Duodenal mucosa (tissue), 2 donors: ENCODE measurements at regions not wholly inside any gene's neighbourhood (a gene's known extent, or its start where the extent isn't known, plus 50 kb on each side); places are given as distances from the start of the nearest gene placed in this dataset.

ENCODE experiments used
- H3K27ac ChIP-seq: one replicate; pipeline ENCODE4 v1.7.0; 2013; ENCODE audit warnings: low read depth, low read length
- H3K27me3 ChIP-seq, 2 donors: one replicate each; pipeline ENCODE4 v1.7.0; 2013; ENCODE audit warnings: low read length in 2 of 2, control low read depth in 1 of 2; ENCODE audit not compliant: insufficient read depth in 2 of 2, control insufficient read depth in 1 of 2
- H3K36me3 ChIP-seq, 2 donors: one replicate each; pipeline ENCODE4 v1.7.0; 2013; ENCODE audit warnings: low read length in 2 of 2, control low read depth in 1 of 2; ENCODE audit not compliant: insufficient read depth in 2 of 2, control insufficient read depth in 1 of 2
- H3K4me1 ChIP-seq, 2 donors: one replicate each; pipeline ENCODE4 v1.7.0; 2013; ENCODE audit warnings: low read length in 2 of 2, control low read depth in 1 of 2; ENCODE audit not compliant: insufficient read depth in 2 of 2, control insufficient read depth in 1 of 2
- H3K4me3 ChIP-seq, 2 donors: one replicate each; pipeline ENCODE4 v1.7.0; 2013; ENCODE audit warnings: low read length in 2 of 2, low read depth in 1 of 2
- H3K9ac ChIP-seq, 2 donors: one replicate each; pipeline ENCODE4 v1.7.0; 2013; ENCODE audit warnings: low read length in 2 of 2, low read depth in 1 of 2
- H3K9me3 ChIP-seq, 2 donors: one replicate each; pipeline ENCODE4 v1.7.0; 2013; ENCODE audit warnings: low read length in 2 of 2, control low read depth in 1 of 2; ENCODE audit not compliant: control insufficient read depth in 1 of 2

- Histone ChIP-seq H3K9me3 (peaks cover 3 to 6% of the 10 kb centered on the region in 2 donors), H3K36me3 (no peaks in the 10 kb centered on the region), H3K27me3 (no peaks in the 10 kb centered on the region), H3K9ac (no peak overlapping the region), H3K27ac (no peak overlapping the region), H3K4me1 (peaks cover 0 to under 1% of the 10 kb centered on the region in 2 donors), H3K4me3 (no peak overlapping the region)
Observed at GRCh38 chr9:108766626-108767161, 89.1 kb downstream of the ACTL7B start.

GRCh38 chr9:108765265-108765664 lies 90.5 kb downstream of the ACTL7B start:
- no peak overlapping the region for H3K27ac ChIP-seq
- H3K27me3 ChIP-seq, result no peaks in the 10 kb centered on the region
- no peak overlapping the region for H3K4me3 ChIP-seq
- H3K4me1 ChIP-seq, result peaks cover 0 to 4% of the 10 kb centered on the region in 2 donors
- H3K36me3 ChIP-seq, result no peaks in the 10 kb centered on the region
- H3K9ac ChIP-seq, result no peak overlapping the region
- H3K9me3 ChIP-seq, result peaks cover 2 to 5% of the 10 kb centered on the region in 2 donors

DNA sequence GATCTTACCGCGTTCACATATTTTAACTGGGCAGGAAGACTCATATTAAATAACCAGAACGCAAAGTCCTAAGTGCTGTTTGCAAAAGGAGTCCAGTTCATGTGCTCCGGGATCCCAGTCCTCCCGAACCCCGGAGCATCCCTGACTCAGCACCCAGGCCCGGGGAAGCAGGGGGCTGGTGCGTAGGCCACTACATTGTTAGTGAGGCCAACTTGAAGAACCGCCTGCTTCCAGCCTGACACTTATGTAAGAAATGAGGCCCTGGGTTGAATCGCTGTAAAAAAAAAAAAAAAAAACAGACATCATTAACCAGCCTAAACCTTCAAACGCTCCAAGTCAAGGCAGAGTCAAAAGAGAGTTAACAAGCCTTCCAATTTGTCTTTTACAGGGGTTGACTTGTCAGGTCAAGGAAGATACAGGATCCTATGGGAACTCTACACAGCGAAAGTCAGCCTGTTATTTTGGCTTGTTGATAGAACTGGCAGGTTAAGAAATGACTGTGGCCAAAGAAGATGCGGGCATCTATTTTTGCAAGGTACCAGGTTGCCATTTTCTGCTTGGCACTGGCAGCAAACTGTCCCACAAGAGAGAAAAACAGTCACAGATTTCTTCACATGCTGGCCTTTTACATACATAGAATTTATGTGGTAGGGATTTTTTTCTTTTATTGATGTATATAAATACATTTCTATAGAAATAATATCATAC lies 93.3 kb downstream of the ACTL7B start:
- Histone ChIP-seq H3K36me3 (no peaks in the 10 kb centered on the region), H3K4me1 (peaks cover 0 to 4% of the 10 kb centered on the region in 2 donors), H3K9ac (no peak overlapping the region), H3K4me3 (no peak overlapping the region), H3K9me3 (no peaks in the 10 kb centered on the region), H3K27ac (no peak overlapping the region), H3K27me3 (no peaks in the 10 kb centered on the region)

DNA sequence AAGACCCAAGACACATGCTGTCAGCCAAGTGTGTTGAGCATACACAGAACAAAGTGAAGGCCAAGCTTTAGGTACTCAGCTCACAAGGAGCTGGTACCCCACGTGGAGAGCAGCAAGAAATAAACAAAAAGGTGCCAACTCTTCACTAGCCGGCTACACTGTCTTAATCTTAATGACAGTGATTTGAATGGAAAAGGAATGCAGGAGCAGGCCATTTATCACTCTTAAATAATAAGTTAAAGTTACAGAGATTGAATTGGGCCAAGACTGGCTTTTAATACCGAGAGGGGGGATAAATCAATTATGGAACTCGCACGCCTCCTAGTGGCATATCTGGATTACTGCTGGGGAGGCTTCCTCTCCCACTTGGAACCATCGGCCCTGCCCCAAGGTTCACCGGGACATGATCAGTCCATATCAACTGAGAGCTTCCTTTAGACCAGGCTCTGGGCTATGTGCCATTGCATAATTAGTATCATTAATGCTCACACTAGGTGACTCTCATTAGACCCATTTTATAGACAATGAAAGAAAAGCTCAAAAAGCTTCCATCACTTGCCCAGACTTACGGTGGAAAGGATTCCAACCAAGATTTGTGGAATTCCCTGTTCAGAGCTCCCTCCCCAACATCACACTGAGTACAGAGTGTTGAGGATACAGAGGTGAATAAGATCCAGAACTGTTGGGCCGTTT lies 94.0 kb downstream of the ACTL7B start:
- H3K27ac ChIP-seq, result no peak overlapping the region

DNA sequence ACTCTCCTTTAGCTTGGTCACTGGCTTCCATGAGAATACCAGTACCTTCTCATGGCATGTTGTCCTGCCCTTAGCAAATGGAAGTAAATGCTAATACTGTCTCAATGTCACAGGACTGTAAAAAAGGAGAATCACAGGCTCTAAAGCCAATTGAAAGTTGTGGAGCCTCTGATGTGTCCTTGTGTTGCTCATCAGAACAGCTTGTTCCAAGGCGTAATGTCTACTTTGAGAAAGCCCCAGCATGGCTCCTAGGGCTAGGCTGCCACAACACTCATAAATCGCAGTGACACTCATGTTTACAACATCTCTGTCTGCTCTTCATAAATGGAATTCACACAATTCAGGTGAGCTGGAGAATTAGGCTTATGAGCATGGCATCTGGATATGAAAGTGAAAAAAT lies 94.9 kb downstream of the ACTL7B start:
- Histone ChIP-seq H3K9me3 (no peaks in the 10 kb centered on the region), H3K4me1 (peaks cover 0 to 4% of the 10 kb centered on the region in 2 donors), H3K9ac (no peak overlapping the region), H3K27ac (no peak overlapping the region), H3K27me3 (no peaks in the 10 kb centered on the region), H3K36me3 (no peaks in the 10 kb centered on the region), H3K4me3 (no peak overlapping the region)

More for the DNA sequence above, 94.0 kb downstream of the ACTL7B start:
- H3K4me1 ChIP-seq, result peaks cover 0 to 4% of the 10 kb centered on the region in 2 donors
- no peaks in the 10 kb centered on the region for H3K27me3 ChIP-seq
- no peaks in the 10 kb centered on the region for H3K36me3 ChIP-seq
- no peak overlapping the region for H3K4me3 ChIP-seq
- H3K9me3 ChIP-seq, result no peaks in the 10 kb centered on the region
- H3K9ac ChIP-seq, result no peak overlapping the region

DNA sequence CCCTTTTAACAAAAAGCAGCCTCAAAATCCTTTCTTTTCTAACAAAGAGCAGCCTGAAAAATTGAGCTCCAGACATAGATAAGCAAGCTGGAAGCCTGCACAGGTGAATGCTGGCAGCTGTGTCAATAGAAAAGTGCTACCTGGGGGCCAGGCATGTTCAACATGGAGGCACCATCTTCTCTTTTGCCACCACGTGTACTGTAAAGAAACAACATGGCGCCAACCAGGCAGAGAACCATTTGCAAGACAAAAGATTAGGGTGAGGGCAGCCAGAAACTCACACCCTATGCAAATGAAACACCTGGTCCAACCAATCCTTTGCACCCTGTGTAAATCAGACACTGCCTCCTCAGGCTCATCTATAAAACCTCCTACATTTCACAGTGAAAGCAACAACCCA lies 96.0 kb downstream of the ACTL7B start:
- no peaks in the 10 kb centered on the region for H3K9me3 ChIP-seq
- H3K9ac ChIP-seq, result no peak overlapping the region
- no peaks in the 10 kb centered on the region for H3K27me3 ChIP-seq
- no peak overlapping the region for H3K4me3 ChIP-seq
- H3K4me1 ChIP-seq, result peaks cover 0 to 4% of the 10 kb centered on the region in 2 donors
- no peaks in the 10 kb centered on the region for H3K36me3 ChIP-seq
- H3K27ac ChIP-seq, result no peak overlapping the region

GRCh38 chr9:108759399-108759798 lies 96.4 kb downstream of the ACTL7B start:
- H3K9me3 ChIP-seq, result no peaks in the 10 kb centered on the region
- peaks cover 0 to 4% of the 10 kb centered on the region in 2 donors for H3K4me1 ChIP-seq
- no peak overlapping the region for H3K27ac ChIP-seq
- no peak overlapping the region for H3K4me3 ChIP-seq
- no peaks in the 10 kb centered on the region for H3K27me3 ChIP-seq
- H3K9ac ChIP-seq, result no peak overlapping the region
- no peaks in the 10 kb centered on the region for H3K36me3 ChIP-seq

DNA sequence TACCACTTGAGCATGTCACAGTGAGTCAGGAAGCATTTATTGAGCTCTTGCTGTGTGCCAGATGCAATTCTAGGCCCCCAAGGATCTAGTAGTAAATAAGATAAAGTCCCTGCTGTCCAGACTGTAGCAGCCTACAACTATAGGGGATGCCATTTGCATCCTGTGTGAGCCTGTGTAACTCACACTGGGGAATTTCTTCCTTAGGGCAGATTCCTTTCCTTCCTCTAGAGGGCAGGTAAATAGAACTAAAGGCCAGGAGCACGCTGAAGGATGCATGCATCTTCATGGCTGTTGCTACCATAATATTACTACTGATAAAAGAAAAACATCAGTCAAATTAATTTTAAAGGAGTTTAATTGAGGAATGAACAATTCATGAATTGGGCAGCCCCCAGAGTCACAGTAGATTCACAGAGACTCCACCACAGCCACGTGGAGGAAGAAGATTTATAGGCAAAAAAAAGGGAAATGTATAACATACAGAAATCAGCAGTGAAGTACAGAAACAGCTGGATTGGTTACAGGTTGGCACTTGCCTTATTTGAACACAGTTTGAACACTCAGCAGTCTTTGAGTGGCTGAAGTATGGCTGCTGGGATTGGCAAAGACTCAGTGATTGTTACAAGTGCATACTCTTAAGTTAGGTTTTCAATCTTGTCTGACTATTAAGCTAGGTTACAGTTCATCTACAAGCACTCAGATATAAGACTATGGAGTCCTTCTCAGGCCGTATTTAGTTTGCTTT lies 98.9 kb downstream of the ACTL7B start:
- Histone ChIP-seq H3K27ac (no peak overlapping the region), H3K27me3 (no peaks in the 10 kb centered on the region), H3K4me1 (peaks cover 0 to 4% of the 10 kb centered on the region in 2 donors), H3K4me3 (no peak overlapping the region), H3K9me3 (no peaks in the 10 kb centered on the region), H3K36me3 (no peaks in the 10 kb centered on the region), H3K9ac (no peak overlapping the region)

GRCh38 chr9:108755979-108756378 lies 99.8 kb downstream of the ACTL7B start:
- no peak overlapping the region for H3K9ac ChIP-seq
- H3K36me3 ChIP-seq, result no peaks in the 10 kb centered on the region
- H3K4me1 ChIP-seq, result no peaks in the 10 kb centered on the region
- no peaks in the 10 kb centered on the region for H3K9me3 ChIP-seq
- H3K4me3 ChIP-seq, result no peak overlapping the region
- no peaks in the 10 kb centered on the region for H3K27me3 ChIP-seq
- no peak overlapping the region for H3K27ac ChIP-seq

DNA sequence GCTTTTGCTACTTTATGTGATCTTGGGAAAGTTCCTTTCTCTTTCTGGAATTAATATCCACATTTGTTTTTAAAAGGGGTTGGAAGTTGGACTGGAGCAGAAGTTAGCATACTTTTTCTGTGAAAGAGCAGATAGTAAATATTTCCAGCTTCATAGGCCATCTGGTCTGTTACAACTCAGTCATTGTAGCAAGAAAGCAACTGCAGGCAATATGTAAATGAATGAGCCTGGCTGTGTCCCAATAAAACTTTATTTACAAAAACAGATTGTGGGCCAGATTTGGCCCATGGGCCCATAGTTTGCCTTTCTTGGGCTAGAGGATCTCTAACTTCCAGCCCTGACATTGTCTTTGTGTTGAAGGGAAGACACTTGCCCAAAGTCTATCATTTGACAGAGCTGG lies 104.4 kb downstream of the ACTL7B start:
- H3K27me3 ChIP-seq, result no peaks in the 10 kb centered on the region
- H3K4me1 ChIP-seq, result peaks cover 0 to 7% of the 10 kb centered on the region in 2 donors
- H3K36me3 ChIP-seq, result no peaks in the 10 kb centered on the region
- no peak overlapping the region for H3K27ac ChIP-seq
- no peaks in the 10 kb centered on the region for H3K9me3 ChIP-seq
- no peak overlapping the region for H3K9ac ChIP-seq
- no peak overlapping the region for H3K4me3 ChIP-seq
